HG02981 (cell line): ENCODE measurements at regions not wholly inside any gene's neighbourhood (a gene's known extent, or its start where the extent isn't known, plus 50 kb on each side); places are given as distances from the start of the nearest gene placed in this dataset.
"Not testable (repeated sequence)": the region's sequence is repeated elsewhere in the genome, so short reads cannot be mapped to it uniquely, and the experiment has no call there.

Experiments used
- ATAC-seq: cut with Tn5 transposase; IDR thresholded peaks from one replicate; pipeline ENCODE4 v1.9.1; 2021; ENCODE audit warnings: mild to moderate bottlenecking, moderate library complexity; ENCODE audit not compliant: unreplicated experiment

DNA sequence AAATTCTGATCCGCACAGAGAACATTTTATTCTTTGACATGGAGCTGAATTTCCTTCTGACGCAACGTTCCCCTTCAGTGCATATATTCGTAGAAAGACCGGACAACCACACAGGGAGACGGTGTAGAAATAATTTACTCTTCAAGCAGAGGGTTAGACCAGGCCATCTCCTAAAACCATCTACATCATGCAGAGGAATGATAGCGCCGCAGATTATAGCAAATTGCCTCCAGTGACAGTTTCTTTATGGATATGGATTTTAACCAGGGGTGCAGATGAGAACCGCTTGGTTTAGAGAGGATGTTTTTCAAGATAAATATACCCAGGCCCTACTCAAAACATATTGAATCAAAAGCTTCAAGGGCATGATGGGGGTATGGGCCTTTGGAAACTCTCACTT is 759.3 kb upstream of the AUTS2 start:
- ATAC-seq = no peak

DNA sequence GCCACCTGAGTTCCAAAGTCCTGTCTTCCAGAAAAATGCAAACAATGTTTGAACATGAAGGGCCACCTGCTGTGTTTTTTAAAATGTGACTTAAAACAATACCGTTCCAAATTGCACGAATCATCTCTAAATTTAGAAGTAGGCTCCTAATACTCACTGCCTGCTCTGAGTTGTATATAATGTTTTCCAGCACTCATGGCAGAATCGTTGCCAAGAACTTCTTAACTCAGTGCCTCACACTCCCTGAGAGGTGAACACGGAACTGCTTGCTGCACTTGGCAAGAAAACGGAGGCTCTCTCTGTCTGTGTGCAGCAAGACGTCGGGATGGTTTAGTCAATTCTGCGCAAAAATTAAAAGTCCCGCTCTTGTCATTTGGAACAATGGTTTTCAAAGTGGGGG is 757.3 kb upstream of the AUTS2 start:
- ATAC-seq = no peak

DNA sequence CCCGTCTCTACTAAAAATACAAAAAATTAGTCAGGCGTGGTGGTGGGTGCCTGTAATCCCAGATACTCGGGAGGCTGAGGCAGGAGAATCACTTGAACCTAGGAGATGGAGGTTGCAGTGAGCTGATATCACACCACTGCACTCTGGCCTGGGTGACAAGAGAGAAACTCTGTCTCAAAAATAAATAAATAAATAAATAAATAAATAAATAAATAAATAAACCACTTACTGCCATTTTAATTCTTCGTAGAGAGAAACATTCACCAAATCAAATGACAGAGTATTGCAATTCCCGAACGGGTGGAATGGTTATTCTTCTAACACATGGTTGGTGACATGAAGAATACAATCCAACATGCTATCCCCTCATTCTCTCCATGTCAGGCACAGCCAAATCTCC is 754.3 kb upstream of the AUTS2 start:
- not testable (repeated sequence) for ATAC-seq

DNA sequence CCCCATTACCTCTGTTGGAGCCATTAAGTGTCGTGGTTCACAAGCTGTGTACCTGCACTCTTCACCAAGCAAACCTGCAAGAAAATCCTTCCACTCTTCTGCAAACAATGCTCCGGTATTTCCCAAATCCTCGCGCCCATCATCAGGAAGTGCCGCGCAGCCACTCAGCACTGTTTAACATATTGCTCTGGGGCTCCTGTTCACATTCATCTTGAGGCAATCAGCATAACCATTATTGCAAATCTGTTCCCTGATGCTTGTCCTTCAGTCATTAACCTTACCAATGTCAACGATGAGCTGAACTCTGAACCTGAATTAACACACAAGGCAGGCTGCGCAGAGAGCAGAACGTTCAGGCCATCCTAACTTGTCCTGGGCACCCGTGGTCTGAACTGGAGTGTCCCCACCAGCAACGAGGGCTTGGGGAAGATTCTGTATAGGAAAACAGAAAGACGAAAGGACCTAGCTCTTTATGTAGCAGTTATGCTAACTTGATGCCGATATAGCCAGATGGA is 751.4 kb upstream of the AUTS2 start:
- no peak for ATAC-seq

DNA sequence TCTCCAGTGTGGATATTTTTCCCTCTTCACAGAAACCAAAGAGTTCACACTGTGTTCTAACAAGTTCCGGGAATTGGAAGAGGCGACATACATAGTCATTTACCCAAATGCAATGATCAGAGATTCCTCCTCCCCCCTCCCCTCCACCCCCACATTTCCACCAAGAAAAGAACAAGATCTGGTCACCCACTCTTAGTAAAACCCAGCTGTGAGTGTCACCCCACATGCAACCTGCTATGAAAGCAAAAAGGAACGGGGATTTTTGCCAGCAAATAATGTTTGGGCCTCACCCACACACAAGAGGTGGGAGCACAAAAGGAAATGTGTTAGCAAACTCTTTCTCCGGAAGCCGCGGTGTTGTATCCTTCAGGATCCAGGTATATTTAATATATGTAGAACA is 745.0 kb upstream of the AUTS2 start:
- ATAC-seq = no peak

DNA sequence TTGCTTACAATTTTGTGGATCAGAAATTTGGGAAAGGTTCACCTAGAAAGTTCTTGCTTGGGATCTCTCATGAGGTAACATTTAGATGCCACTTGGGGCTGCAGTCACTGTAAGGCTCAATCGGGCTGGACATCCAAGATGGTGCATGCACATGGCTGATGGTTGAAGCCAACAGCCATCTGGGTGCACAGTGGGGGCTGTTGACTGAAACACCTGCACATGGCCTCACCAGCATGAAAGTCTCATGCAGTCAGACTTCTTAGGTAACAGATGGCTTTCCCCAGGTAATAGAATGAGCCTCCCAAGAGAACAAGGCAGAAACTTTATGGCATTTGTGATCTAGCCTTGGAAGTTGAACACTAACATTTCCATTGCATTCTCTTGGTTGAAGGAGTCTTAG is 740.7 kb upstream of the AUTS2 start:
- no peak for ATAC-seq

DNA sequence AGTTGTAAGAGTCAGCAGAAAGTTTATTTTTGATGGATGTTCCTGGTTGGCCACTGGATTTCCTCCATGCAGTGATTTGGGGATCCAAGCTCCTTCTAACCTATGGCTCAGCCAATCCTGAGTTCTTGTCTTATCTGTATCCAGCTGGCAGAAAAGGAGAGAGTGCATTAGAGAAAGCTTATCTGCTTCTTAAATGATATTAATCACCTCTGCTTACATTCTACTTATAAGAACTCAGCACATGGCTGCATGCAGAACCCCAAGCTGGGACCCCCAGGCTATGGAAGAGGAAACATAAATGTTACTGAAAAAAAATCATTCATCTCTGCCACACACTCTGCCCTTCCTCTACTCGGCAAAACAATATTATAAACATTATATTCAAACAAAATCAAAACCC is 739.8 kb upstream of the AUTS2 start:
- no peak for ATAC-seq

DNA sequence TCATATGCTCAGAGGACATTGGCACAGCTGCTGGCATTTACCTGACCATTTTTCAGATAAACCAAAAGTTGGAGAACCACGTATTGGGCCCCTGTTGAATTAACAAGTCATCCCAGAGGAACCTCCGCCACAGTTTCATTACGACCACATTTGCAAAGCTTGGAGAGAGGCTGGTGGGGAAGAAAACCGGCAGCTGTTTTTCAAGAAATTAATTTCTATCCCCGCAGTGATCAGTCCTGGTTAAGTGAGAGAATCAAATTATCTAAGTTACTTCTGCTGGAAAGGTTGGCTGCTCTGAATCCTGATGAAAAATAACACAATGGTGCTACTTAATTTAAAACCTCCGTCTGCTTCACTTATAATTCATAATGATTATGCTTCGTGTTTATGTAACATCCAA is 737.1 kb upstream of the AUTS2 start:
- no peak for ATAC-seq

DNA sequence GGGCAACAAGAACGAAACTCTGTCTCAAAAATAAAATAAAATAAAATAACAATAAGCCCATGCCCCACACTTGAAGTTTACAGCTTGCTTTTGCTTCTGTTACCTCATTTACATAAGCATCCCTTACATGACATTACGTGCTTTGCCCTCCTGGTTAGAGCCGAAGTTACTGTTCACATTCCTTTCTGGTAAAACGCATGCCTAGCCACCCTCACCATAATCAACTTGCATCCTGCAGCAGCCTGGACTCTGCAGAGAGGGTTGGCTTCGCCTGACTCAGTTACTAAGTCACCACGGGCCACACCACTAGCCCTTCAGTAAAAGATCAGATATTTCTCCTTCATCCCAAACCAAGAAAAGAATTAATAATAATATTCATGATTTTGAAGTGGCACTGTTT is 736.0 kb upstream of the AUTS2 start:
- ATAC-seq = no peak

DNA sequence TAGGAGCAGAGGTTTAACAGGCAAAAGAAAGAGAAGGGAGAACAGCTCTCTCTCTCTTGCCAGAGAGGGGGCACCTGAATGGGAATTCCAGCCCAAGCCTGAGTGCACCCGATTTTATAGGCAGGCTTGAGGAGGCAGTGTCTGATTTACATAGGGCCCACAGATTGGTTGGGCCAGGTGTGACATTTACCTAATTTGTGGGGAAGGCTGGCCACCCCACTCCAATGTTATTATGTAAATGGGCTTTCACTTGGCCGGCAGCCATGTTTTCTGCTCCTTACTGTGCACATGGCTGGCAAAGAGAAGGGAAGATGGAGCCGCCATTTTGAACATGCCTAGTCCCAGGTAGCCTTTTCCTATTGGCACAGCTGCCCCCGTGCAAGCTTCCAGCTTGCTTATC is 735.5 kb upstream of the AUTS2 start:
- no peak for ATAC-seq

DNA sequence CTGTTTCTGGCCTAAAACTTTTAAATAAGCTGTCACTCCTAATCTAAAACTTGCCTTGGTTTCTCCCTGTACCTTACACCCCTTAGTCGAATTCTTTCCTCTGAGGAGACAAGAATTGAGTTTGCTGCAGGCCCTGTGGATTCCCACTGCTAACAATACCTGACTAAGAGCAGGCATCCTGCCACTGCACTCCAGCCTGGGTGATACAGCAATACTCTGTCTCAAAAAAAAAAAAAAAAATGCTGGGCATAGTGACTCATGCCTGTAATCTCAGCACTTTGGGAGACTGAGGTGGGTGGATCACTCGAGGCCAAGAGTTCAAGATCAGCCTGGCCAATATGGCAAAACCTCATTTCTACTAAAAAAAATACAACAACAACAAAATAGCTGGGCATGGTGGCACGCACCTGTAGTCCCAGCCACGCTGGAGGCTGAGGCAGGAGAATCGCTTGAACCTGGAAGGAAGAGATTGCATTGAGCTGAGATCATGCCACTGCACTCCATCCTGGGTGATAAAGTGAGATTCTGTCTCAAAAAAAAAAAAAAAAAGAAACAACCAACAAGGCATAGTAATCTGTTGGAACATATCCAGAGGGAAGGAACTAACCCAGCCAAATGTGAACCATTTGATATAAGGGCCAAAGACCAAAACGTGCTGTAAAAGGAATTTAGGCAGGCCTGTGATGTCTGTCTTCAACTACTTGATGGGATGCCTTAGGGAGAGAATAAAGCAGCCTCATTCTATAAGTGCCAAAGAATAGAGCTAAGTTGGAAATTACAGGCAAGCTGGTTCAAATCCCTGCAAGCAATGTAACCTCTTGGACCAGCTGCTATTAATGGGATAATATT is 732.7 kb upstream of the AUTS2 start:
- no peak for ATAC-seq

DNA sequence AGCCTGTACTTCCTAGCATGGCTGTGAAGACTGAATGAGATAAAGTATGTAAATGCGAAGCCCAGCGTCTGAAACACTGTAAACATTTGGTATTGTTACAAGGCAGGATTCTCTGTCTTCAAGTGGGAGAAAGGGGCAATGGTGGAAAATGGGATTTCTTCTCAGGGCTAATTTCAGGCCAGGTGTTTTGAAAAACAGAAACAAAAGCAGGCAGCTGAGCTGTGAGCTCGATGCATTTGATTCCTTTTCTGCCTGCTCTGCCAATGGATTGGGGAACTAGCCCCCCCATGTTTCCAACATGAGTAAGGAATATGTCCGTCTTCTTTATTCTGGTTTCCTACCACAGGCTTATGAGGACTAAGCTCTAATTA is 732.1 kb upstream of the AUTS2 start:
- no peak for ATAC-seq

DNA sequence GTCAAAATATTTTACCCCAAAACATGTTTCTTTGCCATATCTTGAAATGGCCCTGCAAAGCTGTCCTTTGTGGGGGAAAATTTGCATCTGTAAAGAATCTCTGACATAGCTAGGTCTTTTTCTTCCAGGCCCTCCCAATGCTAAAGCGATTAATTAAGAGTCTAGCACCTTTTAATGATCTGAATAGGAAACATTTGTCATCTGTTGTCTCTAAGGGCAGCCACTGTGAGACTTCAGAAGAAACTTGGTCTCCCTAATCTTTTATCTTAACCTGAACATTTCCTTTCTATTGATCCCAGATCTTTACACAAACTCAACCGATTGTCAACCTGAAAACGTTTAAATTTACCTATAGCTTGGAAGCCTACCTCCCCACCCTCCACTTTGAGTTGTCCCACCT is 731.6 kb upstream of the AUTS2 start:
- ATAC-seq = not testable (repeated sequence)

DNA sequence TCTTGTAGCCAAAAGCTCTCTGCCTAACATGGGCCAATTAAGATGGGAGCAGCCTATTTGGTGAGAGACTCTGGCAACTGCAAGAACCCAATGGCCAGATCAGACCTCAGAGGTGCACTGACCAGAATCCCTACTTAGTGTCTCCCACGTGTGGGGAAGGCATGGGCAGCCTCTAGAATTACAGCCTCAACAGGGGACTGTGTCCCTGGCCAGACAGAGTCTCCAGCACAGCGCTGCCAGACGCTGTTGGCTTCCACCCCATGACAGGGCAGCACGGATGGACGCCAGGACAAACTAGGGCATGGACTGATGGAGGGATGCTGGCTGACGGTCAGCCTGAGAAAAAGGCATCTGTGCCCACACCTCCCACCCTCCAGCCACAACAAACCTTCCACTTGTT is 729.3 kb upstream of the AUTS2 start:
- ATAC-seq = no peak

DNA sequence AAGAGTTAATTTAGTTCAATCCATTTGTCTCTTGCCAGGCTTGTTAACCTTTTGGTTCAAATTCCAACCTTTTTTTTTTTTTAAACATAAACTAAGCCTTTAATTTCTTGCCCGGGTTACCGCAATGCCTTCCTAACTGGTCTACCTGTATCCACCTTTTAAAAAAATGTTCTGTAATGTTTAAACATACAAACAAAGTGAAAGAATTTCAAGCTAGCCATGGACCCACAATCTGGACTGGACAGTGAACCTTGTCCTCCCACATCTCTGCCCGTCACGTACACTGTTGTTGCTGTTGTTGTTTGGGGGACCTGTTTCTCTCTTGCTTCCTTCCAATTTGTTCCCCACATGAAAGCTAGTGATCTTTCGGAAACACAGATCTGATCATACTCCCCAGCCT is 724.7 kb upstream of the AUTS2 start:
- no peak for ATAC-seq

DNA sequence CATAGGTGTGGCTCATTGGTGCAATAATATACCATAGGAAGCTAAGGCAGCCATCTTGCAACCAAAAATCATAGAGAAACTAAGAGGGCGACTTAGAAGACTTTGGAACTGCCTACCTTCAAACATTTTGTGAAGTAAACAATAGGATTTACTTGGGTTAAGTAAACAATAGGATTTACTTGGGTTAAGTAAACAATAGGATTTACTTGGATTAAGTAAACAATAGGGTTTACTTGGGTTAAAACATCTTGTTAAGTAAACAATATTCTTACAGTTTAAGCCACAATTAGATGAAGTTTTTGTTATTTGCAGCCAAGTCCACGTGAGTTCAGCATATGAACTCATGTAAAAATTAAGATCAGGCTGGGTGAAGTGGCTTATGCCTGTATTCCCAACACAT is 722.4 kb upstream of the AUTS2 start:
- ATAC-seq = no peak

DNA sequence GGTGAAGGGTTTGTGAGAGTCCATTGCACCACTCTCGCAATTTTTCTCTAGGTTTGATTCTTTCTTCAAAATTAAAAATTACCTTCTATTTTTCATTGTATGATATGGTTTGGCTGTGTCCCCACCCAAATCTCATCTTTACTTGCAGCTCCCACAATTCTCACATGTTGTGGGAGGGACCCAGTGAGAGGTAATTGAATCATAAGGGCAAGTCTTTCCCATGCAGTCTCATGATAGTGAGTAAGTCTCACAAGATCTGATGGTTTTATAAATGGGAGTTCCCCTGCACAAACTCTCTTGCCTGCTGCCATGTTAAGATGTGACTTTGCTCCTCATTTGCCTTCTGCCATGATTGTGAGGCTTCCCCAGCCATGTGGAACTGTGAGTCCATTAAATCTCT is 711.2 kb upstream of the AUTS2 start:
- ATAC-seq = not testable (repeated sequence)

DNA sequence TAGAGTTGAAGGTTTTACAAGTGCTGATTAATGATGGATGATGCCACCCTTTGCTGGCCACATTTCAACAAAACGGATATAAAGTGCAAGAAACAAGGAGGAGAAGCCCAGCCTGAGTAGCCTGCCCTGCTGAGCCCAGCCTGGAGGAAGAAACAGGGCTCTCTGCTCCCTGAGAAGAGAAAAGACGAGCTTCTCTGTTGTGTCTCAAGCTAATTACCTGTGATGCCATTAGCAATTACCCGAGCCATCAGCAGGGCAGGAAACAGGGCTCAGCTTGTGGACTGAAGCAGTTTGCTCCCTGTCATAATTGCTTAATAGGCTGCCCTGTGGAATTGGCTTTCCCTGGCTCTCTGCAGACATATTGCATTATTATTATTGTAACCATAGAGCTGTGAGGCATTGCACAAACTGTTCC is 709.3 kb upstream of the AUTS2 start:
- no peak for ATAC-seq

DNA sequence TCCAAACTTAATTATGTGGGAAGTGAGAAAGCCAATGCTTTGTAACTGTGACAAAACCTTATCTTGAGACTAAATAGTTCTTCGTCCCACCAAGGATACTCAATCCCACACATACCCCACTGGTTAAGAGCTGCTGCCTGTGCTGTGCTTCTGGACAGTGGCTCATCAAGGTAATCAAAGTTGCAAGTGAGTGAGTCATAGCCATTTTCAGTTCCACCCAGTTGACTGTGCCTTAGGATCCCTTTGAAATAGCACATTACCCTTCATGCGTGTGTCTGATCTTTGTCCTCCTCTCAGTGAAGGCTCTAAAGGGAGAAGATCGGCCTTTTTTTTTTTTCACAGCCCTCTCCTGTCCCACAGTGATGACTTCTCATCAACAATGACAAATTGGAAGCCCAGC is 706.0 kb upstream of the AUTS2 start:
- ATAC-seq = no peak

DNA sequence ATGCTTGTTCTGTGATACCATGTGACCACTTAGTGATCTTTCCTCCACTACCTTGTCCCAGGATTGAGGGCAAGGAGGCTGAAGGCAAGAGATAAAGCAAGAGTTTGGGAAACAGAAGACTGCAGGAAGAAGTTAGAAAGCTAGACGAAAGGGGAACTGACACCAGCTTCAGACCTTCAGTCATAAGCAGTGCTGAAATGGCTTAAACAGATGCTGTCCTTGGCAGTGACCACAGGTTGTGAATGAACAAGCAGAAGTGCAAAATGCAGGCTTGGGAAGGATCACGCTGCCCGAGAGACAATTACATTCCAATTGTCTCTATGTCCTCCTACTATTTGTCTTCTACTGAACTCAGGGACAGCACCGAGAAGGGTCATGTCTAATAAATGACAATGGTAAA is 704.9 kb upstream of the AUTS2 start:
- no peak for ATAC-seq

DNA sequence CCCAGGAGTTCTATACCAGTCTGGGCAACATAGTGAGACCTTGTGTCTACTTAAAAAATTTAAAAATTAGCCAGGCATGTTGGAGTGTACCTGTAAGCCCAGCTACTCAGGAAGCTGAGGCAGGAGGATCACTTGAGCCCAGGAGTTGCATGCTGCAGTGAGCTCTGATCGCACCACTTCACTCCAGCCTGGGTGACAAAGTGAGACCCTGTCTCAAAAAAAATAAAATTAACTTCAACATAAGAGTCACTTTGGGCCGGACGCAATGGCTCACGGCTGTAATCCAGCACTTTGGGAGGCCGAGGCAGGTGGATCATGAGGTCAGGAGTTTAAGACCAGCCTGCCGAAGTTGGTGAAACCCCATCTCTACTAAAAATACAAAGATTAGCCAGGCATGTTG is 699.1 kb upstream of the AUTS2 start:
- ATAC-seq = not testable (repeated sequence)

DNA sequence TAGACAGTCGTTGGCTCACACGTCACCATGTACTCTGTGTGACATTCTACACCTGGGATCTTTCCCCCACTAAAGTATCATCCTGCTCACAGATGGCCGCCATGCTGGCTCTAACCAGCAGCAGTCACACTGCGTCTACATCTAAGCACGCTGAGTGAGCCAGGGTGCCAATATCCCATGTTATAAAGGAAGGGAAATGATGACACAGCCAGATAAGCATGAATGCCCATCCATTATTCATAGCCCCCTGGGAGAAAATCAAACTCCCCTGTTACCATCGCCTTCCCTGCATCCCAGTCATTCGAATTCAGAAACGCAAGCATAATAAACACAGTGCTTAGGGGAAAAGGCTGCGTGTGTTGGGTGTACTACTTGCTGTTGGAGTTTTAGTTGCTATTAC is 698.2 kb upstream of the AUTS2 start:
- ATAC-seq = no peak

DNA sequence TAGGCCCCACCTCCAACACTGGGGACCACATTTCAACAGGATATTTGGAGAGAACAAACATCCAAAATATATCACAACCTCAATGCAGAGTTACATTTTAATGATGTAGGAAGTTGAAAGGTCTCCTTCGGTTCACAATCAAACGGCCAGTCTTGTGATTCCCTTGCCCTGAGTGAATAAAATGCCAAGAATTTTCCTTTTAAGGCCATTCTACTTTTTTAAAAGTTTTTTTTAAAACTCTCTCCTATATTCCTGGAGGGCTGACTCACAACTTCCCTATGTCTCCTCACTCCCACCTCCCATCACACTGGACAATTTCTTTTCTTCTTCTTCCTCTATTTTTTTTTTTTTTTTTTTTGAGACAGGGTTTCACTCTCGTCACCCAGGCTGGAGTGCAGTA is 693.6 kb upstream of the AUTS2 start:
- ATAC-seq = no peak
